ENCODE measurements at regions not wholly inside any gene's neighbourhood (a gene's known extent, or its start where the extent isn't known, plus 50 kb on each side); places are given as distances from the start of the nearest gene placed in this dataset.
A peak's percentile ranks its signal among the peaks of the same experiment; 100 is the strongest.

DNA sequence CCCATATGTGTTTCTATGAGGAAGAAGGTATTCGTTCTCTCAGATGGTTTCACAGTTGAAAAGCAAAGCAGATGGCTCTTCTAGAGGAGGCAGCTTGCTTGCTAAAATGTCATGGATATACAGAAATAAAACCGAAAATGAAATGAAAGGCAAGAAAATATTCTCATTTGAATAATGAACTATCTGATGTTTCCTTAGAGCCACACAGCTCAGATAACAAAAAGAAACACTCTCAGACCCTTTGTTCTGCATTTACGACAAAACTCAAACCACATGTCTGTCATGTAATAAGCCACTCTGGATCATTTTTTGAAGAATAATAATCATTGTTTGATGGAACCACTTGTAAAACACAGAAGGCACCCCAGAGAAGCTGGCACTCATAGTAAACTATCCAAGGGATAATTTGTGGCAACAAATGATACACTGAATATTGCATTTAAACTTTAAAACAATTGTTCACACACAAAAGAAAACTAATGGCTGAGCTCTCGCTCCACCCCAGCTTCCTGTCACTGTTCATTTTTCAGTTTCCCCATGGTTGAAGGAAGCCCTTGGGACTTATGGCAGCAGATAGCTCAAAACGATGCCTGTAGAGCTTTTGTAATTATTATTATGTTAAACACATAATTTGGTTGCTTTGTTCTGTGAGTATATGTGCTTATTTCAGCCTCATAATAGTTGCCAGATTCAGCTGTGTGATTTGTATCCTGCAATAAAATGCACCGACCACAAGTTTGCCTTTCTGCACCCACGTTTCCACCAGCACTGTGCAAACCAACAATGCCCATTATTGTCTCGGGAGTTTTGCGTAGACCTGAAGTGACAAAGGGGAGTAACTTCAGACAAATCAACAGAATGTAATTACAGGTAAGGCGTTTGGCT lies 256.0 kb downstream of the TMEM167A start:
- intact Hi-C loops (cut with DNase I, micrococcal nuclease), result no loop called here
- no peak for DNase-seq
- no peak for ATAC-seq

DNA sequence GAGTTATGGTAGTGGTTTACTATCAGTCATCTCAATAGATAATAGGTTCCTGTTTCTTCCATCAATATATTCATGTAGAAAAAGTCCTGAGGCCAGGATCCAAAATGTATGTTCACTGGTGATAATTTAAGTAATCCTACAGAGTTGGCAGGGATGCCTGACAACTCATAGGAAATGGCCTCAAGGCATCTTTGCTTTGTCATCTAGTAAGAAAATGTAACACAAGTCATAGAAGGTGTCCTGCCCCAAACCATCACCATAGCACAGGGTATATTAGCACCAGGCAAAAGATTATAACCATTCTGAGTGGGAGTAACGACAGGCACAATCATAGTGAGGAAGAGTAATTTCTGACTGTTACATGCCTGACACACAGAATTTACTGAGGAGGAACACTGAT lies 257.0 kb downstream of the TMEM167A start:
- ATAC-seq (no peak), DNase-seq (no peak)
- intact Hi-C loops (cut with DNase I, micrococcal nuclease), result no loop called here

DNA sequence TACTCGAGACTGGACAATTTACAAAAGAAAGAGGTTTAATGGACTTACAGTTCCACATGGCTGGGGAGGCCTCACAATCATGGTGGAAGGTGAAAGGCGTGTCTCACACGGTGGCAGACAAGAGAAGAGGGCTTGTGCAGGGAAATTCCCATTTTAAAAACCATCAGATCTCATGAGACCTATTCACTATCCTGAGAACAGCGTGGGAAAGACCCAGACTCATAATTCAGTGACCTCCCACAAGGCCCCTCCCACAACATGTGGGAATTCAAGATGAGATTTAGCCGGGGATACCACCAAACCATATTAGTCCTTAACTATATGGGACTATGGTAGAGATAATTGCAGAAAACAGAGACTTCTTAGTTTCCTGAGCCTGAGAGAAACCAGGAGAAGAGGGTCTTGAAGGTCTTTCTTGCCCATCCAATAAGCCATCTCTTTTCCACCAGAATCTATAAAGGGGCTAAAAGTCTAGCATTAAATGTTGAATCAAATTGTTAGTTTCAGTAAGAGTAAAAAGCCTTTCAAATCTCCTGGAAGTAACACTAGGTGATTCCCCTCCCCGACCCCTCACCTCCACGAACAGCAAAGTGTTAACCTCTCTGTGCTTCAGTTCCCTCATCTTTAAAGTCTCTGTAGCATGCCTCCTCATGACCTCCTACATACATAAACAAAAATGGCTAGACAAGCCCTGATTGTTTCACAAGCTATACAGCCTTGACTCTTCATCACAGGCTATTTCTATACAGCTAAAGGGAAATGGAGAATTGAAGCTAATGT lies 259.1 kb downstream of the TMEM167A start:
- intact Hi-C loops (cut with DNase I, micrococcal nuclease), result no loop called here
- ATAC-seq, result no peak

DNA sequence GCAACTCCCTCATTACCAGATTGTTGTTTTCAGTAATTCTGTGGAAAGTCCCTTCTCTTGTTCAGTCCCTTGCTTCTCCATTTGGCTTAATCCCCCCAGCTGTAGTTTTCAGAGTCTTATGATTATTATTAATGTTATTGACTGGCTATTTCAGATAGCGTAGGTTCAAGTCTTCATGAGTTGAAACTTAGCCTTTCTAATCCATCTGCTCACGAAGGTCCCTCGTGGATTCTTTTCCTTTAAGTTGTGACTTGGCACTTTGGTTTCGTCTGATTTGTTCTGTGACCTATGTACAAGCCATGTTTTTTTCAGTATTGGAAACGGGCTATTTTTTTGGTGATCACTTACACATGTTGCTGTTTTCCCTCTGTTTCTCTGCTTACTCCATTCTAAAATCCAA lies 260.3 kb downstream of the TMEM167A start:
- intact Hi-C loops (cut with DNase I, micrococcal nuclease), result no loop called here
- DNase-seq (no peak), ATAC-seq (no peak)

More for the DNA sequence above, 259.1 kb downstream of the TMEM167A start:
- no peak for DNase-seq

DNA sequence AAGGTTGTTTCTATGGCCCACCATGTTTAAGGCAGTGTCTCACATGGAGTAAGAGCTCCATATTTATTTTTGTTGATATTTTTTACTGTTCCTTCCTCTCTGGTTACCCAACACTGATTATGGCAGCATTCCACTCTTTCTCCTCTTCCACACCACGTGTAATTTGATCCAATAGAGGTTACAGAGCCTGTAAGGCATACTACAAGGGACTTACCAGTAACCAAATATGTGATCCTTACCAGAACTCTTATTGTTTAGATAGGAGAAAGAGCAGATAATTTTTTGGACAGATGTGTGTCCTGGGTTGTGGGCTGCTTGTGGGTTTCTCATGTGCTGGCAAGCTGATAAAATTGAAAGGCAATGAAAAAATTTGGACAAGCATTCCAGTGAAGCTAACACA lies 261.3 kb downstream of the TMEM167A start:
- ATAC-seq, result no peak
- intact Hi-C loops (cut with DNase I, micrococcal nuclease), result no loop called here

DNA sequence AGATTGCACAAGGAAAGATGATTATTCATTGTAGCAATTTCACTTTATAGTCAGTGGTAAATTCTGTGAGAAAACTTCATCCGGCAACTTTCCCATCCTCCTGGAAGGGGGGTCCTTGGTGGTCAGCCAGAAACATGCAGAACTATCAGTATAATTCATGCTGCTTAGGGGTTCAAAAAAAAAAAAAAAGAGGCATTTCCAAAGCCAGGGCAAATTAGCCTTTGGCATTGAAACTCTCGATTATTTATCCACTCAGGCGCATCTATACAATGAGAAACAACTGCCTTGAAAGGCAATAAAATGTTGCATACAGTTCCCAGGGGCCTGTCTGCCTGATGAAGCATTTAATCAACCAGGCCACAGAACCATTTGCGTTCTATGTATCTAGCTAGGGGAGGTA lies 263.3 kb downstream of the TMEM167A start:
- DNase-seq (no peak), ATAC-seq (no peak)
- intact Hi-C loops (cut with DNase I, micrococcal nuclease), result no loop called here

More for the DNA sequence above, 261.3 kb downstream of the TMEM167A start:
- no peak for DNase-seq

DNA sequence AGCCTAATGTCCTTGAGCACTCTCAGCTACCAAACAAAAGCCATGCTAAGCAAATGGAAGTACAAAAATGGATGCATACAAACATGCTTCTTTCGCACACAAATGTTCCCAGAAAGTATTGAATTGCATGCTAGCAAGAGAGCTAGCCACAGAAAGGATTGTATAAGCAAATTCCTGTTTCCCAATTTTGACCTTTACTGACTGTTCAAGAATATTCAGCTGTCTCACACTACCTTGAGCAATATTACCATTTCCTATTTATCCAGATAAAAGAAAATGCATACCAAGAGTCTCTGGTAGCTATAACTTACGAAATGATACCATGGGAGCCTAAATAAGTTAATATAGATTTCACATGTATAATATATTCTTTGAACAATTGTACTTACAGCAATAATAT lies 264.6 kb downstream of the TMEM167A start:
- DNase-seq (no peak), ATAC-seq (no peak)

DNA sequence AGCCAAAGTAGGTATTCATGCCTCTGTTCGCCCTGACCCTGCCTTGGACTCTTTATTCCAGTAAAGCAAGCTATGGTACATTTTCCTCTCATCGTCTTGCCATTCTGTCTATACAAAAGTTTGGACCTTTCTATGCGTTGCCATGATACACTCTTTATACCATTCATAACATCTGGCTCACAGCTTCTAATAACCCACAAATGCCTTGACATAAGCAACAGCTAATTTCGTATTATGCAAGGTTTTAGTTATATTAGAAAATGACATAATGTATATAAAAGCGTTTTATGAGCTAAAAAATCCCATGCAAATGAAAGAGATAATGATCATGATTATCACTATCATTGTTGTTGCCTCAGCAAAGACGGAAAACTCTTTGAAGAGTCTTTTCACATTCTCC lies 265.7 kb downstream of the TMEM167A start:
- intact Hi-C loops (cut with DNase I, micrococcal nuclease), result no loop called here
- DNase-seq (no peak), ATAC-seq (no peak)

More for the DNA sequence above, 264.6 kb downstream of the TMEM167A start:
- intact Hi-C loops (cut with DNase I, micrococcal nuclease), result no loop called here

DNA sequence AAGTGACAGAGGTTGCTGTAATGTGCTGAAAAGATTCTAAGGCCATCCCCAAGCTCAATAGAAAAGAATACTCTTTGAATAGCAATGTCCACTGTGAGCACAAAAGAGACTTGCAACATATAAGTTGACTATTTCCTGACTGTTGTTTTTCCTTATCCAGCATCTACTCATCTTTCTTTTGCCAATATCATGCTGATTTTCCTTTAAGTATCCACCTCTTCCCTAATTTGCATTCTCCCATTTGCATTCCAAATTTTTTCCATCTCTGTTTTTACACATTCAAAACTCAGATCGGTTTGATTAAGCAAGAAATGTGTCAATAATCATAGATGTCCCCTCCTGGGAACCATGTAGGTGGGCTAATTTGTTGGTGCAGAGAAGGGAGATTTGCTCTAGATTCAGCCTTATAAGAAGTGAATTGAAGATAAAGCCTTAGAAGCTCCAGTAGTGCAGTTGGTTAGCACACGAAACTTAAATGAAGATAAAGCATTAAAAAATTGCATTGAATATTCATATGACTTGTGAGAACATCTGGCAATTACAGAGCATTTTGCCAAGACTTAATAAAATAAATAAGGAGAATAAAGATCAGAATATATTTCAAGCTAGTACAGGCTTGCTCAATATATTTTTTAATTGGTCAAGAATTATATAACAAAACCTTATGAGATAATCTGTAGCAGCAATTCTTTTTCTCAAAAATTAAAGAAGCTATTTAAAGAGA lies 267.6 kb downstream of the TMEM167A start:
- DNase-seq (no peak), ATAC-seq (no peak)
- intact Hi-C loops (cut with DNase I, micrococcal nuclease), result no loop called here

DNA sequence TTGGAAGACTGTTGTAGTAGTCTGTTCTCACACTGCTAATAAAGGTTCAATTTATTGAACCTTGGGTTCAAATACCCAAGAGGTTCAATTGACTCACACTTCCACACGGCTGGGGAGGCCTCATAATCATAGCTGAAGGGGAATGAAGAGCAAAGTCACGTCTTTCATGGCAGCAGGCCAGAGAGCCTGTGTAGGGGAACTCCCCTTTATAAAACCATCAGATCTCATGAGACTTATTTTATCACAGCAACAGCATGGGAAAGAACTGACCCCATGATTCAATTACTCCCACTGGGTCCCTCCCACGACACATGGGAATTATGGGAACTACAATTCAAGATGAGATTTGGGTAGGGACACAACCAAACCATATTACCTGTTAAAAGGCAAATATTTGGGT lies 268.2 kb downstream of the TMEM167A start:
- DNase-seq (peak in 1 of 2 donors; percentile 10), ATAC-seq (no peak)
- intact Hi-C loops (cut with DNase I, micrococcal nuclease), result no loop called here

DNA sequence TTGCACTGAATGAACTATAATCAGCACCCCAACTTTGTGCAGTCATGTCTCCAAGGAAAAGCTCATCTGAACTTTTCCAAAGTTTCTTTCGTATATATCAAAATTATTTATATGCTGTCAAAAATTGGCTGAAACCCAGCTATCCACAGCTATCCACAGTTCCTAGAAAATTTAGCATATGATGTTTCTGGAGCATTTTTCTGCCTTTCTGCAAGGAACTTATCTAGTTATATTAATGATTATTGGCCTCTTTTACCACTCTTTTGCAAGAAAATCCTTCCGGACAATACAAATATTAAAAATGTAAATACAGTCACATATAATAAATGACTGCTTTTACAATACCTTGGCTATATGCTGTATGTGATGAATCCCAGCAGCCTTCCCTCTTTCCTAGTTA lies 270.2 kb downstream of the TMEM167A start:
- no peak for ATAC-seq
- no peak for DNase-seq
- intact Hi-C loops (cut with DNase I, micrococcal nuclease), result no loop called here

DNA sequence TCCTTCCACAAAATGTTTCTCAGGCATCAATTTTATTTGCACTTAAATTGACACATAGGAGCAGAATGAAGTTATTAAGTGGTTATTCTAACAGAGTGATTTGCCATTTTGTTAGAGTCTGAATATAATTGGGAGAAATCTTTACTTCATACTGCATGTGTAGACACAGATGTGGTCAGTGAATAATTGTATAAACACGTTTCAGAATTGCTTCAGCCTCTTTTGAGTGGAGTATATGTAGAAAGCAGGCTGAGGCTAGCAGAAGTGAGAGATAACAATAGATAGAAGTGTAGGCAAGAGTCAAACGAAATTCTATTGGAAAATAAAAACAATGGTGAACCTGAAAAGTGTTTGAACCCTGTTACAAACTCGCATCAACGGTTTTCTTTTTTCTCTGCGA lies 270.7 kb downstream of the TMEM167A start:
- no peak for DNase-seq
- ATAC-seq, result no peak
- intact Hi-C loops (cut with DNase I, micrococcal nuclease), result no loop called here

DNA sequence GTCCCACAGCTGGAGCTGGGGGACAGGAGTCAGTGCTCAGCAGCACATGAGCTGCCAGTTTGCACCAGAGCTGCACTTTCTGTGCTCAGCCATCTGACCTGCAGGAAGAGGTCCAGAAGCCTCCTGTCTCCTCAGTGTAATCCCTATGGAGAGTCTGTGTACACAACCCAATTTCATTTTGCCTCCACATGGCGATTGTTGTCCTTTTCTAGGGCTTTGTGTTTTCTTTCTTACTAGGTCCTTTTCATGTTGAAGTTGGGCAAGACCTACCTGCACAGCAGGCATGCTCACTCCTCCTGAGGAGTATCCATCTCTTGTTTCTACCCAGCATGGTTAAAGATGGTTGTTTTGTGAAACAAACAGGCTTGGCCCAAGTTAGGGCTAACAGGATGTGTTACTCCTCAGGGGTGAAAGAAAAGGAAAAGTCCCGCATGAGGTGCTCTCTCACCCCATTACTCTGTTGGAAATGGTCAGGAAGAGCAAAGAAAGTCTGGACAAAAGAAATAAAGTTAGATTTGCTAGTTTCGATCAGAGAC lies 273.0 kb downstream of the TMEM167A start:
- no peak for DNase-seq
- intact Hi-C loops (cut with DNase I, micrococcal nuclease), result no loop called here
- no peak for ATAC-seq

DNA sequence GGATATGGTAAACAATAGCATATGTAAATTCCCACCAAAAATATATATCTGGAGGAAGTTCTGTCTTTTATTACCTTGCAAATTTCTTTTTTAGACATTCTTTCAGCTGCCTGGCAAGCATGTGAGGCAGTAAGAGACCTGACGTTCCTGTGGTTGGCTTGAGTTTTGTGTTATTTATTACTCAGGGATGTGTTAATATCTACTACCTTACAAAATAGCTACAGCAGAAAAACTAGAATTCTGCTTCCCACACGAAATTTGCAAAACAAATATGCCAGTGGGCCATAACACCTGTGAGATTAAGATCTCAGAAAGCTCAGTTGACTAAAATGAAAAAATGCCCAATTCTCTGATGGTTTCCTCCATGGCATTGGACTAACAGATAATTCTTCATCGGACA lies 274.2 kb downstream of the TMEM167A start:
- no peak for DNase-seq
- intact Hi-C loops (cut with DNase I, micrococcal nuclease), result no loop called here
- ATAC-seq, result no peak

DNA sequence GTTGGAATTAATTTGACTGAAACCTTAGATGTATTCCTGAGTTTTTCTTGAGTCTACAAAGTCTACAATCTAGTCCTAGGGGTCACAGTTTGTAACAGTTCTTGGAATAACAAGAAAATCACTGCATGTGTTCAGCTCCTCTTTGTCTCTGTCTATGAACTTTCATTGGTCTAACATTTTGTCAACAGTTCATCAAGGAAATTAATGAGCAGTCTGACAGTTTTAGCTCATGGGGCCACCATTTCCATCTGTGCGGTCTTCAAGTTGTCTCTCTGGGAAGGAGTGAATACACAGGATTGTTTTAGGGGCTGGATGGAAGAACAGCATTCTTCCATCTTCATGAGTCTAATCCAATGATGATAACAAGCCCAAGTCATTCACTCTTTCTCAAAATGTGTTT lies 276.4 kb downstream of the TMEM167A start:
- ATAC-seq, result no peak
- no peak for DNase-seq
- intact Hi-C loops (cut with DNase I, micrococcal nuclease), result no loop called here

DNA sequence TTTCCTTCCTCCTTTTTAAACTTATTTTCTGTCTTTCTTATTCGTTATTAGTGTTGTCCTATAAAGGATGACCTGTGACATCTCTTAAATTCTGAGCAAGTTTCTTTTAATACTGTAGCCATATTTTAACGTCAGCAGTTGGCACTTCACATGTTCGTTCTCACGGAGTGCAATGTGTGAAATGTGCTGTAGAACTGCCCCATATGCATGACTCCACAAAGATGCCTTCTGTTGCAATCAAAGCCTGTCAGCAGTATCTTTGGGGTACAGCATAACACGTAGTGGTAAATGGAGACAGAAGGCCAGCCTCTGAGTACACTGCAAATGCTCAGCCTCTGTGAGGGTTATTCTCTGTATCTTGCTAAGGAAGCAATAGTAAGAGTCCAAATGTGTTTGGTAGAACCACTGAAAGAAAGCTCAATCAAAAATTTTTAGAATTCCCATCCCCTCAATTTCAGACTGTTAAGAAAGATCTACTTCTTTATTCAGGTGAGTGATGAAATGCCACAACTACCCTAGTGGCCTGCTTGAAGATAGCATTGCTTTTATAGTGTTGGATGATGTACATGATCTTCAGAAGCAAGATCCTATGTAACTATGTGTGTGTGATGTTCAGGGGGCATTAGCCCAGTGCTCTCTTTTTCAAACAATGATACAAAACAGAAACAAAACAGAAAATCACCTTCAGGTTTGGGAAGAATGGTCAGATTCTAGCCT lies 277.7 kb downstream of the TMEM167A start:
- DNase-seq (no peak), ATAC-seq (no peak)
- intact Hi-C loops (cut with DNase I, micrococcal nuclease), result no loop called here

DNA sequence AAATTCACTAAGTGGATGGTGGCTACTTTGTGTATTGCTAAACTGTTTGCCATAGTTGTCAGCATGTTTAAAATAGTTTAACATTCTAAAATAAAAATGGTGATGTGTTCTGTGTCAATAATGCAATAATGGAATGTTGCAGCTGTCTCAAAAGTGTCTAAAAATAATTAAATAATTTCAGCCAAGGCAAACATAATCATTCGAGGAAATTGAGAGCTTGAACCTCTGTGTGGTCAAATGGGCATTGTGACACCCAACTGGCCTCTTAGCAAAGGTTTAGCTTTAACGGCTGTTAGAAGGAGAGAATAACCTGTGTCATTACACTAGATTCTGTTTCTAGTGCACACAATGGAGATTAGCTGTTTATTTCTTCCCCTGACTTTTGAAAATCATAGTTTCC lies 278.5 kb downstream of the TMEM167A start:
- intact Hi-C loops (cut with DNase I, micrococcal nuclease), result no loop called here
- ATAC-seq (no peak), DNase-seq (no peak)

DNA sequence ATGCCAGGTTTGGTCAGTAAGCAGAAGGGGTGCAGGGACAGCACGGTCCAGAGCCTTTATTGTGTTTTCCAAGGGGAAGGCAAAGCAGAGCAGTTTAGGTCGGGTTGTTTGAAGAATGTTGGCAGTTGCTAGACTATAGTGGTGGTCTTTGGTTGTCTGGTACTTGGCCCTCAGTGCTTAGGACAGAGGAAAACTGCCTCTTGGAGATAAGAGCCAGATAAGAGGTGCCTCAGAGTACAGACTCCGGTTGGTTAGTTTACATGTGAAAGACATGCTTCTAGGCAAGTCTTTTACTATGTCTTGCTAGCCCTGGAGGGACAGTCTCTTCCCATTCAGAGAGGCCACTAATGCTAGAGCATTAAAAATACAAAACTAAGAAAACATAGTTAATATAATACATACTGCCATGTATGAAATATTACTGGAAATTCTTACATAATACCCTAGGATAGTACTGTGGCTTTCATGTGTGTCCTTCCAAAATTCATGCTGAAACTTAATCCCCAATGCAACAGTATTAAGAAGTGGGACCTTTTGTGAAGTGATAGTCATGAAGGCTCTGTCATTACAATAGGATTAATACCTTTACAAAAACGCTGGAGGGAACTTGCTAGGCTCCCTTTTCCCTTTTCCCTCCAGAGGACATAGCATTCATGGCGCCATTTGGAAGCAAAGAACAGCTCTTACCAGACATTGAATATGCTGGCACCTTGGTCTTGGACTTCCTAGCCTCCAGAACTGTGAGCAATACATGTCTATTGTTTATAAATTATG lies 280.4 kb downstream of the TMEM167A start:
- no peak for ATAC-seq
- no peak for DNase-seq
- intact Hi-C loops (cut with DNase I, micrococcal nuclease), result no loop called here
